ENCODE measurements at regions not wholly inside any gene's neighbourhood (a gene's known extent, or its start where the extent isn't known, plus 50 kb on each side); places are given as distances from the start of the nearest gene placed in this dataset.
A peak's percentile ranks its signal among the peaks of the same experiment; 100 is the strongest.

DNA sequence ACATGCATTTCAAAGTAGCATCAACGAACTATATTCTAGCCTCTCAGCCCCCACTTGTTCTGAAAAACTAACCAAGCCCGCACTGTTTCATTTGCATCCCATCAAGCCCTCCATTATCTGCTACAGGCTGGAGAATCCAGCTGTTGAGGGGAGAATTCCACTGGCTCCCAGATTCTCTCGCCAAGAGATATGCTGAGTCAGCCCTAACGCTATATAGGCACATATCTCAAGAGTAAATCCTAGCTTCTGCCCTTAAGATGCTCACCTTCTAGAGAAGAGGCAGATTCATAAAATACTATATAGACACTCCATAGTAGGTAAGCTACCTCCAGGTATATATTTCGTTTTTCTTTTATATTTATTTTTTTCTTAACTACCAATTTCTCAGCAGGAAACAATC lies 266.4 kb upstream of the TARS1 start:
- DNase-seq = no peak
- H3K36me3 Mint-ChIP-seq (ENCODE audit: low read depth) = no peaks in the 10 kb centered on the region
- peaks cover 22% of the 10 kb centered on the region for H3K9me3 Mint-ChIP-seq

DNA sequence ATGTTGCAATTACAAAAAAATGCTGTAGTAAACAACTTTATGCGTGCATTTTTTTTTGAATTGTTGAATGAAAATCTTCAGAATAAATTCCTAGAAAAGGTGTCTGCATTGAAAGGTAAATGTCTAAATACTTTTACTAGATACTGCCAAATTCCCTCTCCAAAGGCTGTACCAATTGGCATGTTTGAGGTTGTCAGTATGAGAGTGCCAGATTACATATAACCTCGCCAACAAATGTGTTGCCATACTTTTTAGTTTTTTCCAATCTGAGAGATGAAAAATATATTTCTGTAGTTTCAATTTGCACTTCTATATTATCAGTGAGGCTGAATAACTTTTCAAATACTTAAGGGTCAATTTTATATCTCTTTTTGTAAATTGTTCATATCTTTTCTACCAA lies 261.5 kb upstream of the TARS1 start:
- DNase-seq = no peak
- H3K4me3 Mint-ChIP-seq = no peak overlapping the region
- H3K36me3 Mint-ChIP-seq (ENCODE audit: low read depth) = no peaks in the 10 kb centered on the region
- H3K4me1 Mint-ChIP-seq = no peaks in the 10 kb centered on the region
- TF ChIP-seq, protein P1, sequence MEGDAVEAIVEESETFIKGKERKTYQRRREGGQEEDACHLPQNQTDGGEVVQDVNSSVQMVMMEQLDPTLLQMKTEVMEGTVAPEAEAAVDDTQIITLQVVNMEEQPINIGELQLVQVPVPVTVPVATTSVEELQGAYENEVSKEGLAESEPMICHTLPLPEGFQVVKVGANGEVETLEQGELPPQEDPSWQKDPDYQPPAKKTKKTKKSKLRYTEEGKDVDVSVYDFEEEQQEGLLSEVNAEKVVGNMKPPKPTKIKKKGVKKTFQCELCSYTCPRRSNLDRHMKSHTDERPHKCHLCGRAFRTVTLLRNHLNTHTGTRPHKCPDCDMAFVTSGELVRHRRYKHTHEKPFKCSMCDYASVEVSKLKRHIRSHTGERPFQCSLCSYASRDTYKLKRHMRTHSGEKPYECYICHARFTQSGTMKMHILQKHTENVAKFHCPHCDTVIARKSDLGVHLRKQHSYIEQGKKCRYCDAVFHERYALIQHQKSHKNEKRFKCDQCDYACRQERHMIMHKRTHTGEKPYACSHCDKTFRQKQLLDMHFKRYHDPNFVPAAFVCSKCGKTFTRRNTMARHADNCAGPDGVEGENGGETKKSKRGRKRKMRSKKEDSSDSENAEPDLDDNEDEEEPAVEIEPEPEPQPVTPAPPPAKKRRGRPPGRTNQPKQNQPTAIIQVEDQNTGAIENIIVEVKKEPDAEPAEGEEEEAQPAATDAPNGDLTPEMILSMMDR (IDR thresholded peaks at IDR 0.05) = no peak
- H3K9me3 Mint-ChIP-seq = no peaks in the 10 kb centered on the region
- H3K27me3 Mint-ChIP-seq (ENCODE audit: low read depth, poor library complexity) = peaks cover 4% of the 10 kb centered on the region
- no peak overlapping the region for H3K27ac Mint-ChIP-seq

More for the DNA sequence above, 266.4 kb upstream of the TARS1 start:
- no peak overlapping the region for H3K4me3 Mint-ChIP-seq
- TF ChIP-seq, protein P1 (IDR thresholded peaks at IDR 0.05) = no peak
- no peak overlapping the region for H3K27ac Mint-ChIP-seq
- no peaks in the 10 kb centered on the region for H3K4me1 Mint-ChIP-seq
- H3K27me3 Mint-ChIP-seq (ENCODE audit: low read depth, poor library complexity) = no peaks in the 10 kb centered on the region

DNA sequence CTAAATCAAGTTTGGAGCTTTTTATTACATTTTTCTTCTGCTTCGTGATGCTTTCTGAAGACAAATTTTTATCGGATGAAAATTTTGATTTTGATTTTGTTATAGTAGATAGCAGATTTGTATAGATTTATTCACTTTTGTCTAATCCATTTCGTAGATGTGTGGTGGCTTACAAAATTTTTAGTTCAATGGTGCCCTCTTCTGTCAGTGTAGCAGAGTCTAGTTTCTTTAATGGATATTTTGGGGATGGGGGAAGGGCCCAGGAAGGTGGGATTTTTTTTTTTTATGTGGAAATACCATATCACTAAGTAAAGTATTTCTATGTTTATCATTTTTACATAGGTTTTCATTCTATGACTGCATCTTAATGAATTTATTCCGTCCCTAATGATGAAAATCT lies 259.9 kb upstream of the TARS1 start:
- no peak overlapping the region for H3K4me3 Mint-ChIP-seq
- H3K9me3 Mint-ChIP-seq = no peaks in the 10 kb centered on the region
- DNase-seq = no peak
- H3K27ac Mint-ChIP-seq = no peak overlapping the region
- H3K27me3 Mint-ChIP-seq (ENCODE audit: low read depth, poor library complexity) = peaks cover 4% of the 10 kb centered on the region
- TF ChIP-seq, protein P1 (IDR thresholded peaks at IDR 0.05) = peak; percentile 22
- no peaks in the 10 kb centered on the region for H3K36me3 Mint-ChIP-seq (ENCODE audit: low read depth)
- no peaks in the 10 kb centered on the region for H3K4me1 Mint-ChIP-seq

DNA sequence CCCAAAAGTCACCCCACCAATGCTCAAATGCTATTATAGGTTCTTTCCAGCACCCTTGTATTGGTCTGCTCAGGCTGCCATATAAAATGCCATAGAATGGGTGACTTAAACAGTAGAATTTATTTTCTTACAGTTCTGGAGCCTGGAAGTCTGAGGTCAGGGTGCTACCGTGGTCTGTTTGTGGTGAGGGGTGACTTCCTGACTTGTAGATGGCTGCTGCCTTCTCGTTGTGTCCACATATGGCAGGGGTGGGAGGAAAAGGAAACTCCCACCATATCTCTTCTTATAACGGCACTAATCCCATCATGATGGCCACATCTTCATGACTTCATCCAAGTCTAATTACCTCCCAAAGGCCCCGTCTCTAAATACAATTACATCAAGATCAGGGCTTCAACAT lies 257.8 kb upstream of the TARS1 start:
- H3K27ac Mint-ChIP-seq = no peak overlapping the region

DNA sequence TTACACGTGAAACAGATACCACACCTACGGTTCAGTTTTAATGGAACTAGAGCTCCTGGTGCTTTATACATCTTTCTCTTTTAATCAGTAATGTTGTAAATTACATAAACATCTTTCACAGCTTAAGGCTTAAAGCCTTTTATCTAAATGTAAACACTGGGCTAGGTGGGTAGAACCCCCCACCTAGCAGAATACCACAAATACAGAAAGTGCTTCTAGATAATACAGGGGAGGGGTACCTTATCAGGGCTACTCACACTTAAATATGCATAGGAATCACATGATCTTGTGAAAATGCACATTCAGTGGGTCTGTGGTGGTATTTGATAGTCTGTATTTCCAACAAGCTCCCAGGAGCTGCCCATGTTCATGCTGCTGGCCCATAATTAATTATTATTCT lies 256.4 kb upstream of the TARS1 start:
- TF ChIP-seq, protein P1 (IDR thresholded peaks at IDR 0.05) = no peak
- Mint-ChIP-seq H3K4me3 (no peak overlapping the region), H3K4me1 (no peaks in the 10 kb centered on the region), H3K9me3 (peaks cover 11% of the 10 kb centered on the region), H3K27ac (no peak overlapping the region), H3K27me3 (ENCODE audit: low read depth, poor library complexity) (peaks cover 8% of the 10 kb centered on the region), H3K36me3 (ENCODE audit: low read depth) (no peaks in the 10 kb centered on the region)
- DNase-seq = no peak

More for the DNA sequence above, 257.8 kb upstream of the TARS1 start:
- H3K27me3 Mint-ChIP-seq (ENCODE audit: low read depth, poor library complexity) = peaks cover 4% of the 10 kb centered on the region
- no peak for DNase-seq
- TF ChIP-seq, protein P1 (IDR thresholded peaks at IDR 0.05) = no peak
- no peaks in the 10 kb centered on the region for H3K36me3 Mint-ChIP-seq (ENCODE audit: low read depth)
- H3K4me1 Mint-ChIP-seq = no peaks in the 10 kb centered on the region
- H3K4me3 Mint-ChIP-seq = no peak overlapping the region
- H3K9me3 Mint-ChIP-seq = peaks cover under 1% of the 10 kb centered on the region

DNA sequence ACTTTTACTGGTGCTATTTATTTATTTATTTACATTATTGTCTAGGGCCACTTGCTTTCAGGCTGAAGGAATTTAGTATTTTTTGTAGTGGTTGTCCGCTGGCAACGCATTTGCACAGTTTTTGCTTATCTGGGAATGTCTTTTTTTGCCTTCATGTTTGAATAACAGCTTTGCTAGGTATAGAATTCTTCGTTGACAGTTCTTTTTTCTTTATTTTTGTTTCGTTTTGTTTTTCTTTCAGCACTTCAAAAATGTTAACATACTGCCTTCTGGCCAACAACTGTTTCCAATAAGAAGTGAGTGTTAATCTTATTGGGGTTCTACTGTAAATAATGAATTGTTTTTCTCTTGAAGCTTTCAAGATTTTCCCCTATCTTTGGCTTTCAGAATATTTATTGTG lies 252.7 kb upstream of the TARS1 start:
- Mint-ChIP-seq H3K36me3 (ENCODE audit: low read depth) (no peaks in the 10 kb centered on the region), H3K4me3 (no peak overlapping the region), H3K27ac (no peak overlapping the region), H3K9me3 (peaks cover 16% of the 10 kb centered on the region), H3K27me3 (ENCODE audit: low read depth, poor library complexity) (peaks cover 8% of the 10 kb centered on the region), H3K4me1 (no peaks in the 10 kb centered on the region)
- DNase-seq = no peak
- TF ChIP-seq, protein P1 (IDR thresholded peaks at IDR 0.05) = no peak

Measured in nephron progenitor cell (in vitro differentiated cells).